ENCODE measurements at regions not wholly inside any gene's neighbourhood (a gene's known extent, or its start where the extent isn't known, plus 50 kb on each side); places are given as distances from the start of the nearest gene placed in this dataset.

GRCh38 chr5:175242207-175242606 lies 201.8 kb downstream of the DRD1 start:
- no peak for DNase-seq (ENCODE audit: low spot score)

GRCh38 chr5:175238326-175238725 lies 205.7 kb downstream of the DRD1 start:
- DNase-seq (ENCODE audit: low spot score): no peak

GRCh38 chr5:175236176-175236575 lies 207.8 kb downstream of the DRD1 start:
- DNase-seq (ENCODE audit: low spot score): no peak

DNA sequence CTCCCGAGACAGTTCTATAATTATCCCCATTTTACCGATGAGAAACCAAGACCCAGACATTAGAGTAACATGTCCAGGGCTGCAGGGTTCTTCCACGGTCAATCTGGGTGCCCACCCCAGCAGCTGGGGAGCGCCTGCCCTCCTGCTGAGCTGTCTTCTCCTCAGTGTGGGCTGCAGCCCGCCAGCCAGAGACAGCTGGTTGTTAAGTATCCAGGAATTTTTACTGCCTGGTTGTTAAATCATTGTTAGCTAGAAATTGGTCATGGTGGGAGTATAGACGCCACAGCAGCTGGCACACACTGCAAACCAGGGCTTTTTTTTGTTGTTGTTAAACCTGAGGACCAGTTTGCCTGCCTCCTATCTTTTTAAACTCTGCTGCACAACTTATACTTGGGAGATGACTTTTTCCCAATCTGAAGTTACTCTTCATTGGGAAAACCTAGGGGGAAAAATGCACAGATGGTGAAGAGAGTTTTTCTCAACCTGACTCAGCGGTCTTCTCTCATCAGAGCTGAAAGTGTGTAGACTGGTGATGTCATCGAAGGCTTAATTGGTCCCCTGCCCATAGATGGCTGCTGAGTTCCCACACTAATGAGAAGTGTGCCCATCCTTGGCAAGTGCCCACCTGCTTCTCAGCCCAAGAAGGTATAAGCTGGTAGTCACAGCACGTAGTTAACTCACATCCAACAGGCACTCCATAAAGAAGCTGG lies 208.6 kb downstream of the DRD1 start:
- no peak for DNase-seq (ENCODE audit: low spot score)

- no peak for DNase-seq (ENCODE audit: low spot score)
These were observed 213.7 kb downstream of the DRD1 start for GRCh38 chr5:175230299-175230698.

DNA sequence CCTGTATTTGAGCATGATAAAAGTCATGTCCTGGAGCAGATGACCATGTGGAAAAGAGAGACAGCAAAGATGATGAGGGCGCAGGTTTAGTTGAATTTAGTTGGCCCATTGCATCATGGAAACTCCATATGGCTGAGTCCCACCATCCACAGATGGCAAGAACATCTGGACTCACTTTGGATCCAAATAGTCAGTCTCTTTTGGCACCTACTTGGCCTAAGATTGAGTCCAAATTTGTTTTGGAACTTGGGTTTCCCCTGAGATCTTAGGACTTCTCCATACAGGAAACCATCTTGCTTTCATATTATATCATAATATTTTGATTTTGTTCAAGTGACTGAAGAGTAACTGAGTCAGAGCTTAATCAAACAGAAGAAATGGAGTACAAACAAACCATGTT lies 217.5 kb downstream of the DRD1 start:
- no peak for DNase-seq (ENCODE audit: low spot score)

DNA sequence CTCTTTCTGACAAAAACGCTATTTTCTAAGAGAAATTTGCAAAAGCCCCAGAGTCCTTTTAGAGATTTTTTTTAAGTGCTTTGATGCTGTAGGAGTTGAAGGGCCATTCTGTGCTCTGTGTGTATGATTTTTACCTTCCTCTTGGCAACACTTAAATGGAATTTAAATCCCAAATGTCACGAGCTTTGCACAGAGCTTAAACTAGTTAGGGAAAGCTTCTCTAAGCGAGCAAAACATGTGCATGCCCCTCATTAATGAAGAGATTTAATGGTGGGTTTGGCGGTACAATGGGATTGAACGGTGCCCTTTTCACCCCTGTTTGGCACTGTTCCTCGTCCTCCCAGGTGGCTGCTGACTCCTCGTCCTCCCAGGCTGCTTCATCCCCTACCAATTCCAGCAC lies 220.7 kb downstream of the DRD1 start:
- no peak for DNase-seq (ENCODE audit: low spot score)

- no peak for DNase-seq (ENCODE audit: low spot score)
These were observed 221.4 kb downstream of the DRD1 start for GRCh38 chr5:175222621-175223020.

DNA sequence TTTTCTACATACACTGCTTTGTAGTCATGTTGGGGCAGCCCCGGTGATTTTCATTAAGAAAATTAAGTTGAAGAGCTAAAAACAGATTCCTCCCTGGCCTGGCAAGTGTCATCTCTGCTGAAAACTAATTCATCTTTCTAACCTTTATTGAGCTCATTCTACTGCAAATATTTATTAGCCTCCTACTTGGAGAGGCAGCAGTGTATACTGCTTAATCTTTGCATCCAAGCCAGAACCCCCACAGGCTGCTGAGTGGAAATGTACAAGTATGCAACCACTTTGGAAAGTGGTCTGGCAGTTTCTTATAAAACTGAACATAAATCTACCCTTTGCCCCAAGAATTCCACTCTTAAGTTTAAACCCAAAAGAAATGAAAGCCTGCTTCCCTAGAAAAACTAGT lies 223.4 kb downstream of the DRD1 start:
- no peak for DNase-seq (ENCODE audit: low spot score)

- no peak for DNase-seq (ENCODE audit: low spot score)
These were observed 224.6 kb downstream of the DRD1 start for GRCh38 chr5:175219366-175219765.

DNA sequence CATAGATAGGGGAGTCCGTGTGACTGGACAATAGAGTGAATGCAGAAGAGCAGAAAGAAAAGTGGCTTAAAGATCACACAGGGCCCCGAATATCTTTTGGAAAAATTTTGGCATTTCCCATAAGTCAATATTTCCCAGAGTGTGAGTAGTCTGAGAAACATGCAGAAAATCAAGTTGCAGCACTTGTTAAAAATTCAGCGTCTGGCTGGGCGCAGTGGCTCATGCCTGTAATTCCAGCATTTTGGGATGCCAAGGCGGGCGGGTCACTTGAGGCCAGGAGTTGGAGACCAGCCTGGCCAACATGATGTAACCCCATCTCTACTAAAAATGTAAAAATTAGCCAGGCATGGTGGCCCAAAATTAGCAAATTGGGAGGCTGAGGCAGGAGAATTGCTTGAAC lies 227.0 kb downstream of the DRD1 start:
- no peak for DNase-seq (ENCODE audit: low spot score)

- DNase-seq (ENCODE audit: low spot score): no peak
These were observed 228.1 kb downstream of the DRD1 start for GRCh38 chr5:175215906-175216305.

DNA sequence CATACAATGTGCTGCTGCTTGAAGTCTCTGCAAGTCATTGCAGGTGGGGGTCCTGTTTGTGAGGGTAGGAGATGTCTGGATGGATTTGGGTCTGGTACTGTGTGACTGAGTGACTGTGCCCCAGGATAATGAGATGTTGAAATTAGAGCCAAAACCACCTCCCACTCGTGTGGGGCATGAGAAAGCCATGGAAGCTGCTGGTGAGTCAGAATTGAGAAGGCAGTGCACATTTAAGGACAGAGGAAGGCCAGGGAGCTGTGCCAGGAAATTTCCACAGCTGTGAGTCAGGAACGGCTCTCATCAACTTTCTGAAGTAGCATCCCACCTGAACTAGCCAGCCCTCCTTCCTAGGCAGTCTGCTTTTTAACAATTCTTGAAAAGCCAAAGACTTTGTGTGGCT lies 229.8 kb downstream of the DRD1 start:
- DNase-seq (ENCODE audit: low spot score): no peak

- DNase-seq (ENCODE audit: low spot score): no peak
These were observed 231.8 kb downstream of the DRD1 start for GRCh38 chr5:175211956-175212756.

GRCh38 chr5:175207321-175208040 lies 236.5 kb downstream of the DRD1 start:
- DNase-seq (ENCODE audit: low spot score): no peak

DNA sequence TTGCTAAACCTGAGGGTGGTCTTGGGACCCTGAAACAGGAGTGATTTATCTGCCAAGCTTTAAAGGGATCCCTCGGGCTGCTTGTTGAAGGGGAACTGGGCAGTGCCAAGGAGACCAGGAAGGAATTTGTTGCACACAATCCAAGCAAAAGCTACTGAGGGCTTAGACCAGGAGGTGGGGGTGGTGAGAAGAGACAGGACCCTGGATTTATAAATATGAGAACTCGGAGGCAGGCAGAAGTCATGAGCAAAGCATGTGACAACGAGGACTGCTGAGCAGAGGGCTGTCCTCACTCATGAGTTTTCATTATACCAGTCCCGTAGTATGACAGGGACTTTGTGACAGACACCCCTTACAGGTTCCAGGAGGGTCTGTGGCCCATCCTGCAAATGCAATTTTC lies 237.3 kb downstream of the DRD1 start:
- DNase-seq (ENCODE audit: low spot score): no peak

DNA sequence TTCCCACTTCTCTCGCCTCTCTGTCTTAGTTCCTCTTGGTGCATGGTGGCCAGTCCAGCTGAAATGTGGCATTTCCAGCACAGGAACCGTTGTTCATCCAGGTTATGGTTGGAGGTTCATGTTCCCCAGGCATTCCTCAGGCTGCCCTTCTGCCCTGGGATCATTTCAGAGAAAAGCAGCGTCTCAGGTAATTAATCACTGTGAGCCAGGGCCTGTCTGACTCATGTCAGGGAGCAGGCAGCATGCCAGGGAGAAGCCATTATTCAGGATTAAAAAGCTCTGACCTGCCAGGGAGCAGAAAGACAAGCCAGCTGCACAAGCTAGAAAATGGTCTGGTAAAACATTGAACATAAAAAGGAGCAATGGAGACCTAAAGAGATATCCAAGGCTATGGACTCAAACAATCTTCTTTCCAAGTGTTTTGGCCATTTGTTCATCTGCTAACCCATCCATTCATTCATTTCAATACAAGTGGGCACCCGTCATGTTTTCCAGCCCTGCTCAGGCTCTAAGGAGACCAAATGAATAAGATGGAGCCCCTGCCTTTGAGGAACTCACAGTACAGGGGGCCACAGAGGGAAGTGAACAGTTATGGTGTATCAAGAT lies 241.4 kb downstream of the DRD1 start:
- no peak for DNase-seq (ENCODE audit: low spot score)

DNA sequence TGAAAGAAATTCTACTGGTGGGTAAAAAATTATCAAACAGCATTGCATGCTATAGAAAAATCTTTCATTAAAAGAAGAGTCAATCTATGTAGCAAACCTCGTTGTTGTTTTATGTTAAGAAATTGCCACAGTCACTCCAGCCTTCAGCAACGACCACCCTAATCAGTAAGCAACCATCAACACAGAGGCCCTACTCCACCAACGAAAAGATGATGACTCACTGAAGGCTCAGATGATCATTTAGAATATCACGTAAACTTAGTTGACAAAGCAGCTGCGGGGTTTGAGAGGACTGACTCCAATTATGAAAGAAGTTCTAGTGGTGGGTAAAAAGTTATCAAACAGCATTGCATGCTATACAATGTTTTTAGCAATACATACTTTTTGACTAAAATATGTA lies 242.6 kb downstream of the DRD1 start:
- DNase-seq (ENCODE audit: low spot score): no peak

GRCh38 chr5:175195698-175196656 lies 248.0 kb downstream of the DRD1 start:
- DNase-seq (ENCODE audit: low spot score): no peak

DNA sequence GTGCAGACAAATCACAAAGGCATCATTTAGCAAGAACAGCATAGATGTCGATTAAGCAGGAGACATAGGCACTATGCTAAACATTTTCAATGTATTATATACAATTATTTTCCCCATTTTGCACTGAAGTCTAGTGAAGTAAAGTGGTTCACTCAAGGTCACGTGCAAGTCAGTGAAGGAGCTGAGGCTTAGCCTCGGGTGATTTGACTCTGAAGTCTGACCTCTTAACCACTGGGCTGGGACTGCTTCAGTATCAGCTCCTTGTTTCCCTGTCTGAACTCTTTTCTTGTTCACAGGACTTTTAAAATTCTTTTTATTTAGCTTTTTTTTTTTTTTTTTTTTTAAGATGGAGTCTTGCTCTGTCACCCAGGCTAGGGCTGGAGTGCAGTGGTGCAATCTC lies 262.7 kb downstream of the DRD1 start:
- no peak for DNase-seq (ENCODE audit: low spot score)

DNA sequence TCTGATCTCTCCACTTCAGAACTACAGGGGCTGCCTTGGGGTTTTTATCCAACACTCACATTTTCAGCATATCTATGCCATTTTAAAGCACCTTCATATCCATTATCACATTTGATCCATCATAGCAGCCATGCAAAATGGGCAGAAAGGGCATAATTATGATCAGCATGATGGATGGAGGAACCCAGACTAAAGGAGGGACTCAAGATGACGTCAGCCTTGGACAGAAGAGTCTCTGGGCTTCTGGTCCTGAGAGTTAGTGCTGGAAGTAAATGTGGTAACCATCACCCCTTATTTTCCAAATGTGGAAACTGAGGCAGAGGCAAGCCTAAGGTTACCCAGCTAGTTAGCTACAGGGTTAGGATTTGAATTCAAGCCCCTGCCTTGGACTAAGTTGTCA lies 273.1 kb downstream of the DRD1 start:
- no peak for DNase-seq (ENCODE audit: low spot score)

All from left forelimb (tissue), 1 donor.